Natural killer cell (primary cell): ENCODE measurements at regions not wholly inside any gene's neighbourhood (a gene's known extent, or its start where the extent isn't known, plus 50 kb on each side); places are given as distances from the start of the nearest gene placed in this dataset.

ENCODE experiments used
- ATAC-seq, 3 donors: fragments of 150-1000 bp in 2 of 3; fragments of 200-7000 bp in 1 of 3; cut with Tn5 transposase; 1 replicate in 1 of 3; 2 replicates in 2 of 3; pipeline ENCODE4 v1.10.0; 2021; ENCODE audit warnings: mild to moderate bottlenecking in 2 of 3, moderate library complexity in 2 of 3
- DNase-seq, 2 donors: peaks; one replicate each; pipeline versions ENCODE4 v3.0.0 to v3.0.0-alpha.2; 2013 to 2021; ENCODE audit warnings: mixed read lengths in 1 of 2
- H3K27ac ChIP-seq: one replicate; pipeline ENCODE4 v1.5.1; 2013; ENCODE audit warnings: mild to moderate bottlenecking, low read length
- H3K27me3 ChIP-seq: one replicate; pipeline ENCODE4 v1.6.1; 2013; ENCODE audit warnings: low read length; ENCODE audit not compliant: control insufficient read depth, insufficient read depth
- H3K36me3 ChIP-seq: one replicate; pipeline ENCODE4 v1.6.1; 2013; ENCODE audit warnings: low read length; ENCODE audit not compliant: control insufficient read depth, insufficient read depth
- H3K4me1 ChIP-seq: one replicate; pipeline ENCODE4 v1.6.1; 2013; ENCODE audit warnings: low read length; ENCODE audit not compliant: control insufficient read depth, insufficient read depth
- H3K4me3 ChIP-seq: one replicate; pipeline ENCODE4 v1.5.1; 2013; ENCODE audit warnings: low read length
- H3K9me3 ChIP-seq: one replicate; pipeline ENCODE4 v1.6.1; 2013; ENCODE audit warnings: low read length; ENCODE audit not compliant: control insufficient read depth, insufficient read depth
- H3K27ac Mint-ChIP-seq, 2 donors: one replicate each; pipeline ENCODE4 v1.8.0; 2022; ENCODE audit warnings: mild to moderate bottlenecking in 2 of 2, mixed read lengths in 2 of 2, moderate library complexity in 1 of 2
- H3K27me3 Mint-ChIP-seq, 2 donors: one replicate each; pipeline ENCODE4 v1.8.0; 2022; ENCODE audit warnings: low read depth in 2 of 2, mixed read lengths in 2 of 2
- H3K36me3 Mint-ChIP-seq: one replicate; pipeline ENCODE4 v1.8.0; 2022; ENCODE audit warnings: mixed read lengths
- H3K4me1 Mint-ChIP-seq, 2 donors: one replicate each; pipeline ENCODE4 v1.8.0; 2022; ENCODE audit warnings: mixed read lengths in 2 of 2
- H3K4me3 Mint-ChIP-seq: one replicate; pipeline ENCODE4 v1.8.0; 2022; ENCODE audit warnings: mild to moderate bottlenecking, moderate library complexity, mixed read lengths
- H3K9me3 Mint-ChIP-seq, 2 donors: one replicate each; pipeline ENCODE4 v1.8.0; 2022; ENCODE audit warnings: mixed read lengths in 2 of 2
- CTCF ChIP-seq: fragments of 200-600 bp; IDR thresholded peaks from one replicate; pipeline ENCODE4 v1.8.0; 2022; ENCODE audit warnings: antibody characterized with exemption
- WGBS: methylation state at CpG from one replicate; pipeline ENCODE4 v1.1.7; 2013; ENCODE audit warnings: missing lambda C conversion rate; ENCODE audit not compliant: insufficient coverage; 5-methylcytosine and 5-hydroxymethylcytosine counted together
- intact Hi-C: fragments of 100-400 bp; cut with micrococcal nuclease; formaldehyde crosslinking; loops from one replicate; pipeline ENCODE4 v1.14.2; 2022

GRCh38 chr2:238665919-238666318 lies 182.0 kb upstream of the TWIST2 start:
- TF ChIP-seq CTCF = no peak
- ATAC-seq (no peak), DNase-seq (no peak)
- H3K4me1 Mint-ChIP-seq = no peaks in the 10 kb centered on the region
- H3K9me3 ChIP-seq = no peaks in the 10 kb centered on the region
- H3K27ac ChIP-seq = no peak overlapping the region
- H3K4me1 ChIP-seq = no peaks in the 10 kb centered on the region
- H3K27me3 ChIP-seq = peaks cover 3% of the 10 kb centered on the region
- H3K4me3 Mint-ChIP-seq = no peak overlapping the region
- H3K27me3 Mint-ChIP-seq = peaks cover 31 to 52% of the 10 kb centered on the region in 2 donors
- no peak overlapping the region for H3K4me3 ChIP-seq
- H3K36me3 ChIP-seq = no peaks in the 10 kb centered on the region
- intact Hi-C loops = no loop called here
- 76% methylated on average over 3 of the region's 3 CpGs for WGBS
- peaks cover 2 to 4% of the 10 kb centered on the region in 2 donors for H3K9me3 Mint-ChIP-seq
- no peak overlapping the region for H3K27ac Mint-ChIP-seq
- no peaks in the 10 kb centered on the region for H3K36me3 Mint-ChIP-seq

GRCh38 chr2:238666543-238666942 lies 181.3 kb upstream of the TWIST2 start:
- no peak overlapping the region for H3K4me3 ChIP-seq
- no peaks in the 10 kb centered on the region for H3K4me1 ChIP-seq
- Mint-ChIP-seq H3K9me3 (peaks cover 2 to 4% of the 10 kb centered on the region in 2 donors), H3K36me3 (no peaks in the 10 kb centered on the region), H3K4me1 (no peaks in the 10 kb centered on the region), H3K27ac (no peak overlapping the region), H3K4me3 (no peak overlapping the region), H3K27me3 (peaks cover 30 to 52% of the 10 kb centered on the region in 2 donors)
- no peaks in the 10 kb centered on the region for H3K36me3 ChIP-seq
- no peak for DNase-seq
- WGBS = no CpG with 5 or more reads among the region's 1 CpG
- no peak for ATAC-seq
- peaks cover 3% of the 10 kb centered on the region for H3K27me3 ChIP-seq
- no peaks in the 10 kb centered on the region for H3K9me3 ChIP-seq
- intact Hi-C loops = no loop called here
- no peak overlapping the region for H3K27ac ChIP-seq
- no peak for TF ChIP-seq CTCF

GRCh38 chr2:238667008-238667407 lies 180.9 kb upstream of the TWIST2 start:
- 73% methylated on average over 6 of the region's 6 CpGs for WGBS
- no peak for DNase-seq
- H3K27me3 Mint-ChIP-seq = peaks cover 30 to 54% of the 10 kb centered on the region in 2 donors

More at GRCh38 chr2:238667008-238667407, 180.9 kb upstream of the TWIST2 start:
- no peaks in the 10 kb centered on the region for H3K9me3 ChIP-seq
- no peak for ATAC-seq
- Mint-ChIP-seq H3K27ac (no peak overlapping the region), H3K36me3 (no peaks in the 10 kb centered on the region), H3K4me3 (no peak overlapping the region), H3K4me1 (no peaks in the 10 kb centered on the region), H3K9me3 (peaks cover 2 to 4% of the 10 kb centered on the region in 2 donors)
- no peak overlapping the region for H3K27ac ChIP-seq
- H3K4me3 ChIP-seq = no peak overlapping the region
- H3K4me1 ChIP-seq = no peaks in the 10 kb centered on the region
- peaks cover 3% of the 10 kb centered on the region for H3K27me3 ChIP-seq
- no peaks in the 10 kb centered on the region for H3K36me3 ChIP-seq
- intact Hi-C loops = no loop called here
- TF ChIP-seq CTCF = no peak
